ENCODE measurements at regions not wholly inside any gene's neighbourhood (a gene's known extent, or its start where the extent isn't known, plus 50 kb on each side); places are given as distances from the start of the nearest gene placed in this dataset.

GRCh38 chr4:57308301-57308700 lies 198.1 kb upstream of the IGFBP7 start:
- H3K27me3 ChIP-seq (replicated peaks in 1 of 2; ENCODE audit: control insufficient read depth in 2 of 2, insufficient read depth in 2 of 2, low read length in 1 of 2) = no peaks in the 10 kb centered on the region; a peak in 1 of 4 replicates
- no peak overlapping the region for H3K9ac ChIP-seq (ENCODE audit: control insufficient read depth, insufficient read depth, low read length)
- ATAC-seq (no peak), DNase-seq (ENCODE audit: low read depth, low spot score) (no peak), FAIRE-seq (no peak)
- no peaks in the 10 kb centered on the region for H3K79me2 ChIP-seq (ENCODE audit: control insufficient read depth, insufficient read depth, low read length)
- intact Hi-C loops (cut with micrococcal nuclease; ENCODE audit: unreplicated experiment) = no loop called here
- no peaks in the 10 kb centered on the region for H4K20me1 ChIP-seq (ENCODE audit: control insufficient read depth, insufficient read depth)
- in situ Hi-C loops (cut with MboI) = no loop called here
- H3K4me2 ChIP-seq (ENCODE audit: control insufficient read depth, insufficient read depth) = no peak overlapping the region
- ChIA-PET CTCF (no interaction called here), SMC1A (ENCODE audit: uncharacterized antibody, unreplicated experiment) (no interaction called here), POLR2A (no interaction called here), RAD21 (ENCODE audit: unreplicated experiment) (no interaction called here)
- TF ChIP-seq NR2C1 (IDR thresholded peaks at IDR 0.05) (no peak), TCF3 (IDR thresholded peaks at IDR 0.05; ENCODE audit: borderline replicate concordance, insufficient read depth, low read depth, low read length) (no peak), ZNF622 (IDR thresholded peaks at IDR 0.05) (no peak), NFYB (IDR thresholded peaks at IDR 0.05; ENCODE audit: insufficient read depth, low read depth, low read length) (no peak), HDAC2 (IDR thresholded peaks at IDR 0.05) (no peak), BRCA1 (IDR thresholded peaks at IDR 0.05; ENCODE audit: low read depth, low read length) (no peak), SUPT20H (IDR thresholded peaks at IDR 0.05; ENCODE audit: borderline replicate concordance, control insufficient read depth, low read depth, low read length) (no peak), SREBF1 (IDR thresholded peaks at IDR 0.05; ENCODE audit: low read length) (no peak), SKIL (IDR thresholded peaks at IDR 0.05; ENCODE audit: low read depth, poor library complexity, severe bottlenecking) (no peak), ZZZ3 (IDR thresholded peaks at IDR 0.05; ENCODE audit: control insufficient read depth, insufficient read length, low read depth) (no peak), ETV6 (conservative IDR thresholded peaks at IDR 0.05 in 1 of 2, IDR thresholded peaks at IDR 0.05 in 1 of 2; ENCODE audit: borderline replicate concordance in 1 of 2, low read depth in 1 of 2) (no peak), ZBED1 (IDR thresholded peaks at IDR 0.05; ENCODE audit: borderline replicate concordance) (no peak), TCF12 (IDR thresholded peaks at IDR 0.05; ENCODE audit: low read depth, low read length) (no peak), RBBP5 (conservative IDR thresholded peaks at IDR 0.05) (no peak), SMARCA5 (IDR thresholded peaks at IDR 0.05) (no peak), FOS (IDR thresholded peaks at IDR 0.05; ENCODE audit: borderline replicate concordance, extremely low read depth, insufficient read length) (no peak), MYC (IDR thresholded peaks at IDR 0.05; ENCODE audit: insufficient read depth, insufficient read length, insufficient replicate concordance, low read length, severe bottlenecking) (no peak)
- TF ChIP-seq, protein P1, sequence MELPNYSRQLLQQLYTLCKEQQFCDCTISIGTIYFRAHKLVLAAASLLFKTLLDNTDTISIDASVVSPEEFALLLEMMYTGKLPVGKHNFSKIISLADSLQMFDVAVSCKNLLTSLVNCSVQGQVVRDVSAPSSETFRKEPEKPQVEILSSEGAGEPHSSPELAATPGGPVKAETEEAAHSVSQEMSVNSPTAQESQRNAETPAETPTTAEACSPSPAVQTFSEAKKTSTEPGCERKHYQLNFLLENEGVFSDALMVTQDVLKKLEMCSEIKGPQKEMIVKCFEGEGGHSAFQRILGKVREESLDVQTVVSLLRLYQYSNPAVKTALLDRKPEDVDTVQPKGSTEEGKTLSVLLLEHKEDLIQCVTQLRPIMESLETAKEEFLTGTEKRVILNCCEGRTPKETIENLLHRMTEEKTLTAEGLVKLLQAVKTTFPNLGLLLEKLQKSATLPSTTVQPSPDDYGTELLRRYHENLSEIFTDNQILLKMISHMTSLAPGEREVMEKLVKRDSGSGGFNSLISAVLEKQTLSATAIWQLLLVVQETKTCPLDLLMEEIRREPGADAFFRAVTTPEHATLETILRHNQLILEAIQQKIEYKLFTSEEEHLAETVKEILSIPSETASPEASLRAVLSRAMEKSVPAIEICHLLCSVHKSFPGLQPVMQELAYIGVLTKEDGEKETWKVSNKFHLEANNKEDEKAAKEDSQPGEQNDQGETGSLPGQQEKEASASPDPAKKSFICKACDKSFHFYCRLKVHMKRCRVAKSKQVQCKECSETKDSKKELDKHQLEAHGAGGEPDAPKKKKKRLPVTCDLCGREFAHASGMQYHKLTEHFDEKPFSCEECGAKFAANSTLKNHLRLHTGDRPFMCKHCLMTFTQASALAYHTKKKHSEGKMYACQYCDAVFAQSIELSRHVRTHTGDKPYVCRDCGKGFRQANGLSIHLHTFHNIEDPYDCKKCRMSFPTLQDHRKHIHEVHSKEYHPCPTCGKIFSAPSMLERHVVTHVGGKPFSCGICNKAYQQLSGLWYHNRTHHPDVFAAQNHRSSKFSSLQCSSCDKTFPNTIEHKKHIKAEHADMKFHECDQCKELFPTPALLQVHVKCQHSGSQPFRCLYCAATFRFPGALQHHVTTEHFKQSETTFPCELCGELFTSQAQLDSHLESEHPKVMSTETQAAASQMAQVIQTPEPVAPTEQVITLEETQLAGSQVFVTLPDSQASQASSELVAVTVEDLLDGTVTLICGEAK (IDR thresholded peaks at IDR 0.05; ENCODE audit: borderline replicate concordance) = no peak
- TF ChIP-seq, protein P2, sequence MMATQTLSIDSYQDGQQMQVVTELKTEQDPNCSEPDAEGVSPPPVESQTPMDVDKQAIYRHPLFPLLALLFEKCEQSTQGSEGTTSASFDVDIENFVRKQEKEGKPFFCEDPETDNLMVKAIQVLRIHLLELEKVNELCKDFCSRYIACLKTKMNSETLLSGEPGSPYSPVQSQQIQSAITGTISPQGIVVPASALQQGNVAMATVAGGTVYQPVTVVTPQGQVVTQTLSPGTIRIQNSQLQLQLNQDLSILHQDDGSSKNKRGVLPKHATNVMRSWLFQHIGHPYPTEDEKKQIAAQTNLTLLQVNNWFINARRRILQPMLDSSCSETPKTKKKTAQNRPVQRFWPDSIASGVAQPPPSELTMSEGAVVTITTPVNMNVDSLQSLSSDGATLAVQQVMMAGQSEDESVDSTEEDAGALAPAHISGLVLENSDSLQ (IDR thresholded peaks at IDR 0.05) = no peak
- H3K9me3 ChIP-seq (replicated peaks; ENCODE audit: control insufficient read depth, insufficient read depth, low read length) = no peaks in the 10 kb centered on the region
- H3K36me3 ChIP-seq (ENCODE audit: control insufficient read depth in 2 of 2, insufficient read depth in 2 of 2, low read length in 1 of 2) = no peaks in the 10 kb centered on the region
- H2AFZ ChIP-seq (ENCODE audit: control insufficient read depth, low read depth, low read length) = no peak overlapping the region
- H3K4me1 ChIP-seq (ENCODE audit: control insufficient read depth, insufficient read depth, low read length) = no peaks in the 10 kb centered on the region
- BruUV-seq (replicated peaks) = no TSS peak
- no peak overlapping the region for H3K27ac ChIP-seq (ENCODE audit: control insufficient read depth, insufficient read depth)
- H3K4me3 ChIP-seq = no peak overlapping the region
- WGBS (ENCODE audit: insufficient coverage, insufficient replicate concordance, low lambda C conversion rate, missing lambda C conversion rate) = 52% methylated on average over 2 of the region's 2 CpGs

All from GM12878 (cell line).